Lower leg skin (tissue), 3 donors: ENCODE measurements at regions not wholly inside any gene's neighbourhood (a gene's known extent, or its start where the extent isn't known, plus 50 kb on each side); places are given as distances from the start of the nearest gene placed in this dataset.

ENCODE experiments used
- POLR2A ChIP-seq, 2 donors: fragments of 450-650 bp; IDR thresholded peaks; one replicate each; pipeline ENCODE4 v1.6.1; 2016 to 2017; ENCODE audit warnings: antibody characterized with exemption in 2 of 2, mild to moderate bottlenecking in 1 of 2, moderate library complexity in 1 of 2
- TF ChIP-seq, protein P1 (sequence below), 3 donors: fragments of 450-650 bp; IDR thresholded peaks; one replicate each; pipeline ENCODE4 v1.5.1; 2016; ENCODE audit warnings: antibody characterized with exemption in 3 of 3, mild to moderate bottlenecking in 3 of 3, moderate library complexity in 2 of 3

DNA sequence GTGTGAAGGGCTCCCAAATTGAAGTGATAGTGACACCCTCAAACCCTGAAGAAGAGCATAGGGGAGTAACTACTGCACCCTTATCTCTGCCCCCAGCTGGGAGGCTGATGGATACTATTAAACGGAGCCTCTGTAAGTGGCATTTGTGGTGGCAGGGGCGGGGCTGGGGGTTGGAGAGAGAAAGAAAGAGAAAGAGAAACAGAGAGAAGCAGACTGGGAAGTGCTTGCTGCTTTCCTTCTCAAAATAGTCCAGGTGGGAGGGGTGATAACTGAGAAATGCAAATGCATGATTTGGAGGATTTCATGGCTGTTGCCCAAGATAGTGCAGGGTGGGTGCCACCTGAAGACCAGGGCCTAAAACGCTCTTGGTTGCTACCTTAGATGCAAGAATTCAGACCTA lies 253.5 kb upstream of the GATB start:
- TF ChIP-seq, protein P1, sequence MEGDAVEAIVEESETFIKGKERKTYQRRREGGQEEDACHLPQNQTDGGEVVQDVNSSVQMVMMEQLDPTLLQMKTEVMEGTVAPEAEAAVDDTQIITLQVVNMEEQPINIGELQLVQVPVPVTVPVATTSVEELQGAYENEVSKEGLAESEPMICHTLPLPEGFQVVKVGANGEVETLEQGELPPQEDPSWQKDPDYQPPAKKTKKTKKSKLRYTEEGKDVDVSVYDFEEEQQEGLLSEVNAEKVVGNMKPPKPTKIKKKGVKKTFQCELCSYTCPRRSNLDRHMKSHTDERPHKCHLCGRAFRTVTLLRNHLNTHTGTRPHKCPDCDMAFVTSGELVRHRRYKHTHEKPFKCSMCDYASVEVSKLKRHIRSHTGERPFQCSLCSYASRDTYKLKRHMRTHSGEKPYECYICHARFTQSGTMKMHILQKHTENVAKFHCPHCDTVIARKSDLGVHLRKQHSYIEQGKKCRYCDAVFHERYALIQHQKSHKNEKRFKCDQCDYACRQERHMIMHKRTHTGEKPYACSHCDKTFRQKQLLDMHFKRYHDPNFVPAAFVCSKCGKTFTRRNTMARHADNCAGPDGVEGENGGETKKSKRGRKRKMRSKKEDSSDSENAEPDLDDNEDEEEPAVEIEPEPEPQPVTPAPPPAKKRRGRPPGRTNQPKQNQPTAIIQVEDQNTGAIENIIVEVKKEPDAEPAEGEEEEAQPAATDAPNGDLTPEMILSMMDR (IDR thresholded peaks at IDR 0.05) = no peak
- TF ChIP-seq POLR2A (IDR thresholded peaks at IDR 0.05) = no peak
